Activated CD8-positive, alpha-beta memory T cell treated with anti-CD3 and anti-CD28 coated beads for 48 hours (primary cell): ENCODE measurements at regions not wholly inside any gene's neighbourhood (a gene's known extent, or its start where the extent isn't known, plus 50 kb on each side); places are given as distances from the start of the nearest gene placed in this dataset.
"Not testable (repeated sequence)": the region's sequence is repeated elsewhere in the genome, so short reads cannot be mapped to it uniquely, and the experiment has no call there.

Experiments used
- DNase-seq, 3 experiments: peaks; one replicate each; pipeline ENCODE4 v3.0.0-alpha.2; 2020; ENCODE audit warnings: low read depth in 2 of 3, low spot score in 2 of 3

DNA sequence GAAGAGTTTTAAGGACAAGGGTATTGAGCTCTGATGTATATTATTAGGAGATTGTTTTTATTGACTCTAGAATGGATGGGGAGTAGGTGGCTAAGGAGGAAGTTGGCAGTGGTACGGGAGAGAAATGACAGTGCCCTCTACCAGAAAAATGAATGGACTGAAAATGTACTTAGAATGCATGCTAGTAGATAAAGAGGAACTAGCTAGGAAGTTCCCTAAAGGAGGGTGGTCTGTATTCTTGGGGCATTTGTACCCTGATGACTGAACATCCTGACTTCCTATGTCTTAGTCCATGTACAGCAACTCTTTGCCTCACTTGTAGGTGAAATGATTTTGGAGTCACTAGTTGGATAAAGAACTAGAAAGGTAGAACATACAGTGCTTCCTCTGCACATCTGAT, 581.5 kb upstream of the RBFOX1 start:
- no peak for DNase-seq

DNA sequence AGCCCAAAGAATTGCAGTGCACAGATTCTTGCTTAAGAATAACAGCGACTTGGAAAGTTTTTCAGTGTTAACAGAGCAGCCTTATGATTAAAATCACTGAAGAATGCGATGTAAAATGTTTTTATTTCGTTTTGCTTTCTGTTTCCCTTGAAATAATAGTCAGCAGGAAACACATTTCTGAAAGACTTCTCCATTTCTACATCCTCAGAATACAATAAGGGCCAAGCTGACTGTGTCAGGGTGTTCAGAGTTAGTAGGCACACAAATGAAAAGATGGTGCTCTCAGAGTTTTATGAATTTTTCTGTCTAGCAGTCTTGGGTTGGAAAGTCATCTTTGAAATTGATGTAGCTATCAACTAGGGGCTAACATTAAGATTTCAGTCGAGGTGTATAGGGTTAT, 582.9 kb upstream of the RBFOX1 start:
- no peak for DNase-seq

DNA sequence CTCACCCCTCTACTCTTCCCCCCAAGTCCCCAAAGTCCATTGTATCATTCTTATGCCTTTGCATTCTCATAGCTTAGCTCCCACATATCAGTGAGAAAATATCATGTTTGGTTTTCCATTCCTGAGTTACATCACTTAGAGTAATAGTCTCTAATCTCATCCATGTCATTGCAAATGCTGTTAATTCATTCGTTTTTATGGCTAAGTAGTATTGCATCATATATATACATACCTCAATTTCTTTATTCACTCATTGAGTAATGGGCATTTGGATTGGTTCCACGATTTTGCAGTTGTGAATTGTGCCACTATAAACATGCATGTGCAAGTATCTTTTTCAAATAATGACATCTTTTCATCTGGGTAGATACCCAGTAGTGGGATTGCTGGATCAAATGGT, 596.3 kb upstream of the RBFOX1 start:
- not testable (repeated sequence) for DNase-seq

DNA sequence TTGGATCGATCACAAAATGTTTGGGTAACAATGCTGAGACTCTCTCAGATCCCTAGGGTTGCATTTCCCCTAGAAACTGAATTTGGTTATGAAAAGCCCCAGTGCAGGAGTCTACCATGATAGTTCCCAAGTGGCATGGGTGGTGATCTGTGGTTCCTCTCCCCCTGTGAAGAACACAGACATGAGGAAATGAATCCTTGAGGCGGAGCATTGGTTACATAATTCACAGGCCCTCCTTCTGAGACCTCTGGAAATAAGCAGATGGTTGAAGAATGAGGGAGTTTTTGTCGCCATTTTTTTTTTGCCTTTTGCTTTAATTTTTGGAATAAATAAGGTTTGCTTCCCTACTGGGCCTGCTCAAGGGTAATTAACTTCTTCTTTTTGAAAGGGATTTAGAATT, 597.0 kb upstream of the RBFOX1 start:
- no peak for DNase-seq

DNA sequence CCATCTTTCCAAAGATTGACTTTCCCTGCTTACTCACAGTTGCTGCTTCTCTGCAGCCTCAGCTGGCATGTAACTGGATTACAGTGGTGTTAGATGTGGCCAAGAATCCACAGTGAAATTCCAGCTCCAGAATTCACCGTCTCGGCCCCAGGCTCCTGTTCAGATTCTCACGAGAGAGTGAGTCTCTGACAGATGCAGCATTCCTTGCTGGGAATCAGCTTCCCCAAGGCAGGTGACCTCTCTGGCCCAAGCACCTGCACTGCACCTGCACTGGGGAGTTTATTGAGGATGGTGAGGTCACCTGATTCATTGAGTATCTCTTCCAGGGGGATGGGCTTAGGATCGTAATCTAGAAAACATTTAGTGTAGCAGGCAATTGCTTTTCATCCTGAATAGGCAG, 600.5 kb upstream of the RBFOX1 start:
- no peak for DNase-seq

DNA sequence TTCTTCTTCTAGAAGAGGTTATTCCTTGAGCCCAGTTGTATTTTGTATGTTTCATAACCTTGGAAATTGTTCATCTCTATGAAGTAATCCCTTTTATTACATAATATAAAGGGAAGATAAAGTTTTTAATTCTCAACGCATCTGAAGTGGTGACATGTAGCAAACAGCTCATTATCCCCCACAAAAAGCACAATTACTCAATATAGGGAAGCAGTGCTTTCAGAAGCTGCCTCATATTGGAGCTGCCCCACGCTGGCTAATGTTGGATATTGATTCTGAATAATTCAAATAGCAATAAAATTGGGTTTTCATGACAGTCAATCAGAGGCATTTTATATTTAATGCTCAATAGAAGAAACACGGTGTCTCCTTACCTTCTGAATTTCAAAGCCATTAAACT, 604.3 kb upstream of the RBFOX1 start:
- no peak for DNase-seq

DNA sequence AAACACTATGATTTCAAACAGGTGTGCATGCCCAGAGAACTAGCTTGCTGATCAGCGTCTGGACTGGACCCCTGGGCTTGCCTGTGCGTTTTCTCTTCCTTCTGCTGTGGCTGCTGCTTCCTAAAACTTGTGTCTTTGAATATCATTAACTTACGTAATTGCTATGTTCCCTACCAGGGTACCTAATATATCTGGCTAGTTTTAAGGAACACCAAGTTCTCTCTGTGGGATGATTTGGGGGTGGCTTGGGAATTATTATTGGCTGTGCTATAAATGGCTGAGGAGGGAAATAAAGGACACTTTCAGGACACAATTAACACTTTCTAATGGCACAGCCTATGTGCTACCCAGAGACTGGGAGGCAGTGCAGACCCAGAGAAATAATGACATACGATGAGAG, 606.0 kb upstream of the RBFOX1 start:
- no peak for DNase-seq

DNA sequence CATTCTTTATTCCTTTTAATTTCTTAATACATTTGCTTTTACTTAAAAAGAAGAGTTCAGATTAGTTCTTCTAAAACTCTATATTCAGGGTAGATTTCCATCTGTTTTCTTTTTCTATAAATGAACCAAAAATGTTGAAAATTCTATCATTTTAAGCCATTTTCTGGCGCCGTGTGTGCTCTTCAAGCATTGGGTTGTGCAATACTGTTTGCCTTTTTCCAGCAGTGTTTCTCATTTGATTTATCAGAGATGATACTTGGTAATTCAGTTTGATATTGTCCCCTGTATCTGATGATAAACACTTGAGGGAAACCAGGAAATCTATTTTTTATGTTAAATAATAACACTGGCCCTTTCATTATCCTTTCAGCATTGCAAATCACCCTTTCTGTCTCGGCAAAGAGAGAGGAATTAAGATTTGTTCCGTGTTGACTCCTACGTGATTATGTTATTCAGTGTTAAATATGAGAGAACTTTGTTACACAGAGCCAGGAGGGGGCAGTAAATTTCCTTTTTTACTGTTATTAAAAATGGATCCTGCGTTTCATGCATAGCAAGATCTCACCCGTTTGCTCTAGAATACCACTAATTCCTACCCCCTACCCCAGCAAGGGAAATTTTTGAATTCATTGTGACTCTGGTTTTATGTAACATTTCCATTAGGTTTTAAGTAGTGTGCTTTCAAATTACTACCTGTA, 606.9 kb upstream of the RBFOX1 start:
- no peak for DNase-seq

DNA sequence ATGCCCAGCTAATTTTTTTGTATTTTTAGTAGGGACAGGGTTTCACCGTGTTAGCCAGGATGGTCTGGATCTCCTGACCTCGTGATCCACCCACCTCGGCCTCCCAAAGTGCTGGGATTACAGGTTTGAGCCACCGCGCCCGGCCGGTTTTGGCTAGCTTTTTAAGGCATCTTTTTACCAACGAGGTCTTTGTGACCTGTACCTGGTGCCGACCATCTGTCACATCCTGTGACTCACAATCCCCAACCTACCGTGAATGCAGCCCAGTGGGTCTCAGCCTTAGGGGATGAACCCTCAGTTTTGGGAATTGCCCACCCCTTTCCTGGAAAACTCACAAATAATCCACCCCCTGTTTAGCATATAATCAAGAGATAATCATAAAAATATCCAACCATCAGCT, 607.4 kb upstream of the RBFOX1 start:
- DNase-seq, result not testable (repeated sequence)

DNA sequence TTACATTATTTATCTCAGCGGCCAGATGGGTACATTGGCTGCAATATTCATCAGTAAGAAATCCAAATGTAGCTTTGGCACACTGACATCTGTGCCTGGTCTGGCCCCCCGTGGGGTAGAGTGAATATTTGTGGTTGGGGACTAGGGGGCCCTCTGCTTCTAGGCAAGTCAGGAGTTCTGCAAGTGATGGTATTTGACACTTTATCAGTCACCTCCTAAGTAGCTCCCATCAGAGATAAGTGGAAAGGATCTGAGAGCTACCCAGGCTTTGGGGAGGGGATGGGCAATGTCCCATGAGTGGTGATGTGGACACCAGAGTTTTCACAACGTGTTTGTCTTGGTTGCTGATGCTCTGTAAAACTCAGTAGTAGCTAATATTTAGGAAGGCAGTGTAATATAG, 609.9 kb upstream of the RBFOX1 start:
- no peak for DNase-seq

DNA sequence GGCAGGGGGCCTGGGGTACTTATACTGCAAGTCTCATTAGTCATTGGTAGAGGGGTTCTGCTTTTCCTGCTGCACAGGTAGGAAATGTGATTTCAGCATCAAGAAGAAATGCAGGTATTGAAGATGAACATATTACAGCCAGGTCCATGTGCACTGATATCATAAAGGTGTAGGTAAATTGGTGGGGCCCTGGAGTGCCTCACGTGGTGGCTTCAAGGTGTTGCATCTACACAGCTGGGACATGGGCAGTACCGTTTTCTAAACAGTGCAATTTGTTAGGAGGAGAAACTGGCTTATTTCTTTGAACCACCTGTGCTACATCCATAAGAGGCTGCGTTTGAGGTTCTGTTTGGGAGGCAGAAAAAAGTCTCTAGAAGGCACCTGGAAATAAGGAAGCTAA, 618.1 kb upstream of the RBFOX1 start:
- no peak for DNase-seq

DNA sequence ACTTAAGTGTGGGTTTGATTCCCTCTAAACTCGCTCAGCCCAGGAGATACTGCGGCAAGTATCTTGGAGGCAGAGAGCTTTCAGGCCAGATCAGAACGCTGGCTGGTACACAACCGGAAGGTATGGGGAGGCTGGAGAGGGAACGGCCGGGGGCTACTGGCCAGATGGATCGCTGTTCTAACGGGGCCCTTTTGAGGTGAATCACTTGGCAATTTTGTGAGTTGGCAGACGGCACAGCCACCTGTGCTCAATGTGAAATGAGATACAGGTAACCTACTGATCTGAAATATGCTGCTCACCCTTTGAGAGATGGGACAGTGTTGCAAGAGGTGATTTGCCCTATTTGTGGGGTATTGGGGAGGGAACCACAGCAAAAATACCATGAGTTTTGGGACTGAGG, 622.9 kb upstream of the RBFOX1 start:
- no peak for DNase-seq

DNA sequence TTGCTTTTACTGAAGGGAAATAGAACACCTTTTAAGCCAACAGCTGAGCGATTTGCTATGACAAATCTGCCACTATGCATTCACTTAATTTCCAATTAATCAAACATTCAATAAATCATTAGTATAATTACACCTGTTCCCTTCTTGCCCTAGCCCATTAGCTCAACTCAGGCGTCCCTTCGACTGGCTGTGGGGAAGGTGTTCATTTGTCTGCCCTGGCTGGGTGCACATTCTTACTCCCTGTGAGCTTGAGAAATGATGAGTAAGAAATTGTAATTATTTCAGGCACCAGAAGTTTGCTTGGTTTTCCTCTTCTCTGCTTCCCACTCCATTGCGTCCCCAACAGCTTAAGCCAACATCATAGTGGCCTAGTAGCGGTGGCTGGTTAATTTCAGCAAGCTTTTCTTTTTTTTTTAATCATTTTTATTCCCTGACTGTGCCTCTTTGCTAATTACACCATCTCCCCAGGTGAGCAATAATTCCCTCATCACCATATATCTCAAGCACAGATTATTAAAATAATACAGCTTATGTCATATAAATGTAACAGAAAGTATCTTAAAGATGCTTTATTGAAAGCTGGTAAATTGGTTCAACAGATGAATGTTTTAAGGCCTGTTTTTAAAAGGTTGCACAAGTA, 623.9 kb upstream of the RBFOX1 start:
- no peak for DNase-seq

DNA sequence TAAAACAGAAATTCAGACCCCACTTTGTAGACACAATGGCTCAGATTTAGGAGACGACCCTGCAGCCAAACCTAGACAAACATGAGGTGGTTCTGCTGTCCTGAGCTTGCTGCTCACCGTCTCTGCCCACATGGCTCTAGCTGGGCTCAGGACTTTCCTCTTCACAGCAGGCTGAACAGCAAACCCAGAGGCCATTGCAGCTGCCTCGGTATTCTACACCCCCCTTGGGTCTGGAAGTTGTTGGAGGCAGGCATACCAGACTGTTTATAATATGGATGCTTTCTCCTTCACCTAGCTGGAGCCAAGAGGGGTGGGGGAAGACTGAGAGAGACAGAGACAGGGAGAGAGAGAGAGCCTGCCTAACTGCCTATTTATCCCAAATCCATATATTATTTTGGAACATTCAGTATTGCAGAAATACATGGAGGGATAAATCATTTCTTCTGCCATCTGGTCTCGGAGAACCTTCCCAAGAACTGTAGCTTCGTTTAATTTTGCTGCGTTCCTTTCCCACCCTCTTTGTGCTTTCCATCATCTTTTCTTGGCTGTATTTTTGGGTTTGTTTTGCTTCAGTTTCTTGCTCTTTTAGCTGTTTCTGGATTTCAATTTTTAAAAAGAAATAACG, 628.2 kb upstream of the RBFOX1 start:
- DNase-seq, result no peak

DNA sequence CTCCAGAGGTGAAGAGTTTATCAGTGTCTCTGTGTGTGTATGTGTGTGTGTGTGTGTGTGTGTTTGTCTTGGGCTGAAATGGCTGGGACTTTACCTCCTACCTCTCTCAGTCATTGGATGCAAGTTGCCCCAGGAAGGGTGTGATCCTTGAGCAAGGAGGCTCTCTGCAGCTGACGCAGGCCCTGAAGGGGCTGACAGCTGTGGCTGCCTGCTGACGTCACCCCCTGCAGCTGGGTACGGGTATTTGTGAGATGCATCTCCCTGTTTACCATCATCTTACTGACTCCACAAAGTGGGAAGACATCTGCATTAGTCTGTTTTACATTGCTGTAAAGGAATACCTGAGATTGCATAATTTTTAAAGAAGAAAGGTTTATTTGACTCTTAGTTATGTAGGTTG, 631.5 kb upstream of the RBFOX1 start:
- no peak for DNase-seq

DNA sequence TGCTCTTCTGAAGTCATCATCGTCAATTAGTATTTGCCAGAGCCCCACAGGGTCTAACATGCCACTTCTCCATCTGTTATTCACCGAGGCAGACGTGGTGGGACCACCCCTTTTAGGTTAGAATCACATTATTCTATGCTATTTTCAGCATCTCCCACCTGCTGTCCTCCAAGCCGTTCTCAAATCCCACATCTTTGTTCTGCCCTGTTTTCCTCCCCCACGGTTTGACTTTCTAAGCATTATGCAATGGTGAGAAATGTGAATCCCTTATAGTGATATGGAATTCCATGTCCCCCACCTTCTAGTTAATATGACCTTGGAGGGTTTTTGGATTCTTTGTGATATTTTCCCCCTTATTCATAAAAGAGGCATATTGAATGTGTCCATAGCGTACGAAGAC, 634.1 kb upstream of the RBFOX1 start:
- DNase-seq, result no peak

DNA sequence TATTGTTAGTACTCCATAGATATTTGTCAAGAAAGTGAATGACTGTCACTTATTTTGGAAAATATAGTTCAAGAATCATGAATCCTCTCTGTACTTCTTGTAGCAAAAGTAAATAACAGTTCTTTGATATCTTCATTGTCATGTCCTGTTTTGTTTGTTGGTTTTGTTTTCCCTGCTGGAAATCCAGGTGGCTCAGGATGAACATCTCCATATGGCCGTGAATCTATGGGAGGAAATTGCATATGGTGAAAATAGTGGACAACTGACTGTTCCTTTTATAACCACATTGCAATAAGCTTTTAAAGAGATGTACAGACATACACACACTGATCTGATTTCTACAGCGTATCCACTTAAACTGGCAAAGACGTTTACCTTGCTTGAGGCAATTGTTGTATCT, 637.0 kb upstream of the RBFOX1 start:
- DNase-seq, result no peak

DNA sequence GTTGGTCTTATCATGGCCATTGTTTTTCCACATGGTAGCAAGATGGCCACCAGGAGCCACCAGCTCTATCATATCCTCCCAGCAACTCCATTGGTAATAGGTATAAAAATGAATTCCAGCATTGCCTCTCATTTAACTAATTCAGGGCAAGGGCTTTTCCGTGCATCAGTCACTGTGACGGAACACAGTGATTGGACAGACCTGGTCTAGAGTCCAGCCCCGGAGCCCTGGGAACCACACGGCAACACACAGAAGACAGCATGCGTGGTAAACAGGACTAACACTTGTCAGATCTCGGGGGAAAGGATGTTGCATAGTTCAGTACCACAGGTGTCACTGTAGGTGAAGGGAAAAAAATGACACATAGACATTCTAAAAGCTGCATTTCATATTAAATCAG, 638.0 kb upstream of the RBFOX1 start:
- DNase-seq, result no peak

DNA sequence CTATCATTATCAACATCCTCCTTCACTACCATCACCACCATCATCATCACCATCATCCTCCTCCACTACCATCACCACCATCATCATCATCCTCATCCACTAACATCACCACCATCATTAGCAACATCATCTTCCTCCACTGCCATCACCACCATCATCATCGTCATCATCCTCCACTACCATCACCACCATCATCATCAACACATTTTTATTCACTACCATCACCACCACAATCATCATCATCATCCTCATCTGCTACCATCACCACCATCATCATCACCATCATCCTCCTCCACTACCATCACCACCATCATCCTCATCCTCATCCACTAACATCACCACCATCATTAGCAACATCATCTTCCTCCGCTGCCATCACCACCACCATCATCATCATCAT, 639.2 kb upstream of the RBFOX1 start:
- DNase-seq, result not testable (repeated sequence)

DNA sequence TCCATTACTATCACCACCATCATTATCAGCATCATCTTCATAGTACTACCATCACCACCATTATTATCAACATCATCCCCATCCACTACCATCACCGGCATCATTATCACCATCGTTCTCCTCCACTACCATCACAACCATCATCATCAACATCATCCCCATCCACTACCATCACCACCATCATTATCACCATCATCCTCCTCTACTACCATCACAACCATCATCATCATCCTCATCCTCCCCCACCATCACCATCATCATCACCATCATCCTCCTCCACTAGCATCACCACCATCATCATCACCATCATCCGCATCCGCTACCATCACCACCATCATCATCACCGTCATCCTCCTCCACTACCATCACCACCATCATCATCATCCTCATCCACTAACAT, 639.8 kb upstream of the RBFOX1 start:
- DNase-seq, result no peak

DNA sequence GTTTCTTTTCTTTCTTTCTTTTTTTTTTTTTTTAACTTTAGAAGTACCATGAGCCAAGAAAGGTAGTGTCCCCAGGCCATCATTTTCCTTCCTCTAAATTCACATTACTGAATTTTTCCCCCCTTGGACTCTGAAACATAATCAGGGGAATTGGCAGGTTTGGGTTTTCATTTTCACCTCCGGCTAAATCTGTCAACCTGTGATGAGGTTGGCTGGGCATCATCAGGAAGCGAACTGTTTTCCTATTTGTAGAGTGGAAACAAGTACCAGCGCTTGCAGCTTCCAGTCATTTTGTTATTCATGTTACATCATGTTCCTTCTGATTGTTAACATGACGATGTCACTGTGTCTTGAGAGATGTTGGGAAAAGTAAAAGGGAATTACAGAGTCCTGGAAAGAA, 641.9 kb upstream of the RBFOX1 start:
- DNase-seq, result no peak

DNA sequence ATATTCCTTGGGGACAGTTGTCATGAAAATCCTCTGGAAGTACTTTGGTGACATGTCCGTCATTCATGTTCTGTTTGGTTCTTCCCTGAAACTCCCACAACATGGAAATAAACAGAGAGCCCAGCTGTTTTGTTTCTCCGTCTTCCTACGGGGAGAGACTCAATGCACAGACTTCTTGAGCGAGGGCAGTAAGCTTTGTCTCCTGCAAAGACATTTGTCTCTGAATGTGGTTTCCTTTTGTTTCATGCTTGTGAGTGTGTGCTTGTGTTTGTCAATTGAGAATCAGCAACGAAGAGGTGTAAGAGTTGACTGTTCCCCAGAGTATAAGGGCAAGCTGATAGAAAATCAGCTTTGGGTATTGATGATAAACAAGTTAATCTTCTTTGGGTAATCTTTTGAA, 643.0 kb upstream of the RBFOX1 start:
- DNase-seq, result no peak

DNA sequence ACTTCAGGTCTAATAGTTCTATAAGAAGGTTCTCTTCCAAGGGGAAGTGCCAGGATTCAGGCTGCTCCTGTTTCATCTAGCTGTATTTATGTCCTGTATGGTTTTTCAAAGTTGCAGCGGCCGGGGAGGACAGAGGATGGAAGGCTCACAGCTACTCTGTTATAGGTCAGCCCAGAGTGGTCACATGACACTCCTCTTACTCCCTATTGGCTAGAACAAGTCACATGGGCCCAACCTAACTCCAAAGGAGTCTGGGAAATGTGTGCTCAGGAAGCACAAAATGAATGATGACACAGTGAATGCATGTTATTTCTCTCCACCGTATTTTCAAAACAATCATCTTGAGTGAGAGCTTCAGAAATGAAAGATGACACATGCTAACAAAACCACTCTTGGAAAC, 645.1 kb upstream of the RBFOX1 start:
- no peak for DNase-seq
